HUES6 (cell line): ENCODE measurements at regions not wholly inside any gene's neighbourhood (a gene's known extent, or its start where the extent isn't known, plus 50 kb on each side); places are given as distances from the start of the nearest gene placed in this dataset.
"Not testable (repeated sequence)": the region's sequence is repeated elsewhere in the genome, so short reads cannot be mapped to it uniquely, and the experiment has no call there.

Experiments used
- H3K27ac ChIP-seq: 2 replicates; pipeline ENCODE4 v1.7.0; 2013; ENCODE audit warnings: low read depth, mild to moderate bottlenecking, low read length, inconsistent platforms
- H3K27me3 ChIP-seq: 2 replicates; pipeline ENCODE4 v1.6.1; 2013; ENCODE audit warnings: low read length; ENCODE audit not compliant: control insufficient read depth, insufficient read depth
- H3K36me3 ChIP-seq: 2 replicates; pipeline ENCODE4 v1.6.1; 2013; ENCODE audit warnings: low read length; ENCODE audit not compliant: control insufficient read depth, insufficient read depth
- H3K4me1 ChIP-seq: 2 replicates; pipeline ENCODE4 v1.6.1; 2013; ENCODE audit warnings: low read length; ENCODE audit not compliant: control insufficient read depth, insufficient read depth
- H3K4me3 ChIP-seq: 2 replicates; pipeline ENCODE4 v1.5.1; 2013; ENCODE audit warnings: low read depth, low read length
- H3K9ac ChIP-seq: one replicate; pipeline ENCODE4 v1.6.1; 2013; ENCODE audit warnings: mild to moderate bottlenecking, low read length
- H3K9me3 ChIP-seq: 2 replicates; pipeline ENCODE4 v1.6.1; 2013; ENCODE audit warnings: low read depth, low read length; ENCODE audit not compliant: control insufficient read depth, insufficient read depth

DNA sequence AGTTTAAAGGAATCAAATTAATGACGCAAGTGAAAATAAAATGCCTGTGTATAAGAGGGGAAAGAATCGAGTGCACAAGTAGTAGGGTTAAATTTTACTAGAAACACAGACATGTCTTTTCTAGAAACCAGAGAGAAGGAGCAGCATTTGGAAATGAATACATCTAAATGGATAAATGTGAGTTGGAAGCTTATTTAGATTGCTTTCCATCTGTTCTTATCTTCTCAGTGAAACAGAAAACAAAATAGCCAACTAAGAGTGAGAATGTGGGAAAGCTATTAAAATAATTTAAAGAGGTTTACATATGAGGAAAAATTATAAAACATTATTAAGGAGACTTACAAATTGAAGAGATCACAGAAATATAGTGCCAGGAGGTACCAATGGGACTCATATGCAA, 1818.9 kb upstream of the FLRT2 start:
- H3K9me3 ChIP-seq, result no peaks in the 10 kb centered on the region
- no peaks in the 10 kb centered on the region for H3K27me3 ChIP-seq
- no peaks in the 10 kb centered on the region for H3K36me3 ChIP-seq
- no peak overlapping the region for H3K9ac ChIP-seq
- H3K27ac ChIP-seq, result no peak overlapping the region
- no peak overlapping the region for H3K4me3 ChIP-seq
- H3K4me1 ChIP-seq, result peaks cover 6% of the 10 kb centered on the region; the same call in 1 of the 2 replicates

DNA sequence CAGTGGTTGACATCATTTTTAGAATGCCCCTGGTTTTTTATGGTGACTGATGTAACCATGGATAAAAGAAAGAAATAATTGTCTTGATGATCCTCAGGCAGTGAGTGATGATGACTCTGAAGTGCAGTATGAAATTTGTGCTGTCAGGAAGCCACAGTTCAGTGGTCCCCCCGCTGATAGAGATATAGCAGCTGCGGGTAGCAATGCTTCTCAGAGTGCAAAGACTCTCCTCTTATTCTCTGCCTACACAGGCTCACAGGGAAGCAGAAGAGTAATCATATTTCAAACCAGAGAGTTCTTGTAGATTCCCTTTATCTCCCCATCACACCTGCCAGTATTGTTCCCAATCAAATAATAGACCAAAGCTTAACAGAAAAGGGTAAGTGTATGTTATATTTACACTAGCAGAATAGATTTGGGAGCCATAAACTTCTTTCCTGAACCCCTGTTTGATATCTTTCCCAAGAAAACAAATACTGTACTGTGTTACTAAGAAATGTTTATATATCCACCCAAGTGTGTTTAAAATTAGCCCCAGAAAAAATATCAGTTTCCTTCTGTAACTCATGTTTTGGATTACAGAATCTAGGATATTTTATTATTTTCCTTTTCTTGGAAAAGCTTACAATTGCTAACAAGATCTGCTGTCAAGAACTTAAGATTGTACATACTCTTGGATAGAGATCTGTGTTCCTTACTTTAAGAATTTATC, 1817.4 kb upstream of the FLRT2 start:
- H3K4me1 ChIP-seq, result no peaks in the 10 kb centered on the region
- no peaks in the 10 kb centered on the region for H3K9me3 ChIP-seq
- no peak overlapping the region for H3K27ac ChIP-seq
- no peak overlapping the region for H3K4me3 ChIP-seq
- H3K27me3 ChIP-seq, result no peaks in the 10 kb centered on the region
- no peaks in the 10 kb centered on the region for H3K36me3 ChIP-seq
- H3K9ac ChIP-seq, result no peak overlapping the region

DNA sequence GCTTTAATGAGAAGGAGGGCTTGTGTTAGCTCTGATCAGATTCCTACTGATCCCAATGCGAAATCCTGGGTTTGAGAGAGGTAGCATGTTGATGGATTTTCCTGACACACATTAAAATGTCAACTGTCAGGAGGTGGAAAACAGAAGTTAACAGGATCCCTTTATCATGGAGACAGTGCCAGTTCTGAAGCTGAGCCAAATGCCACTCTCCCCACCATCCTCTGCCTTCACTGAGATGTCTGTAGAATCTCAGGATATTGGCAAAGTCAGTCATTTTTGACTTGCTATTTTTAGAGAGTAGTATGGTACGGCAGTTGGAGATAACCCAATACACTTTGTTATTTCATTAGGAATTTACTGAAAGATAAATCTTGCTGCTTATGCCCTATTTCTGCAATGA, 1816.2 kb upstream of the FLRT2 start:
- no peaks in the 10 kb centered on the region for H3K9me3 ChIP-seq
- H3K4me1 ChIP-seq, result no peaks in the 10 kb centered on the region
- H3K27ac ChIP-seq, result no peak overlapping the region
- no peak overlapping the region for H3K9ac ChIP-seq
- no peaks in the 10 kb centered on the region for H3K36me3 ChIP-seq
- H3K4me3 ChIP-seq, result no peak overlapping the region
- no peaks in the 10 kb centered on the region for H3K27me3 ChIP-seq

DNA sequence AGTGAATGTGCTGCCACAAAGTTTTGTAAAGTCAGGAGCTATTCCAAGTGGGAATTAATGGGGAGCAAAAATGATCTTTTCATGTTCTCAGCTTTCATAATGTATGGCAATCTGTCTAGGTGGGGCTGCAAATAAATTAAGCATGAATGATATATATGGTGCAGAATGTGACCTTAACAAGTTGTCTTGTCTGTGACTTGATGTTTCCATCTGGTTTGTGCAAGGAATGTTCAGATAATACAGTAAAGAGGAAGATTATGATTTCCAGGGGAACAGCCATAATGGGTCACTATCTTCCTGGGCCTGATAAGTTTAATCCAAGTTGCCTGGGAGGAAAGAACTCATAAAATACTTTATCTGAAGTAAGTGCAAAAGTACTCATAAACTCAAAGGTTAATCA, 1815.8 kb upstream of the FLRT2 start:
- no peaks in the 10 kb centered on the region for H3K36me3 ChIP-seq
- no peak overlapping the region for H3K27ac ChIP-seq
- no peak overlapping the region for H3K4me3 ChIP-seq
- no peaks in the 10 kb centered on the region for H3K4me1 ChIP-seq
- no peaks in the 10 kb centered on the region for H3K9me3 ChIP-seq
- no peak overlapping the region for H3K9ac ChIP-seq
- H3K27me3 ChIP-seq, result no peaks in the 10 kb centered on the region

DNA sequence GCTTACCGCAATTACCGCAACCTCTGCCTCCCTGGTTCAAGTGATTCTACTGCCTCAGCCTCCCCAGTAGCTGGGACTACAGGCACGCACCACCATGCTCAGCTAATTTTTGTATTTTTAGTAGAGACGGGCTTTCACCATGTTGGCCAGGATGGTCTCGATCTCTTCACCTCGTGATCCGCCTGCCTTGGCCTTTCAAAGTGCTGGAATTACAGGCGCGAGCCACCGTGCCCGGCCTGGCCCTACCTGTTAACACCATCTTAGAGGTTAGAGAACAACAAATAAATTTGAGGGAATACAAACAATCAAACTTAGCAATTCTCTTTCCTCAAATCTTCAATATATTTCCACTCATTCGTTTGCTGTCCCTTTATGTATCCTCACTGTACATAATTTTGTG, 1810.5 kb upstream of the FLRT2 start:
- not testable (repeated sequence) for H3K9ac ChIP-seq, H3K4me3 ChIP-seq, H3K27ac ChIP-seq, H3K9me3 ChIP-seq, H3K4me1 ChIP-seq, H3K27me3 ChIP-seq, H3K36me3 ChIP-seq

DNA sequence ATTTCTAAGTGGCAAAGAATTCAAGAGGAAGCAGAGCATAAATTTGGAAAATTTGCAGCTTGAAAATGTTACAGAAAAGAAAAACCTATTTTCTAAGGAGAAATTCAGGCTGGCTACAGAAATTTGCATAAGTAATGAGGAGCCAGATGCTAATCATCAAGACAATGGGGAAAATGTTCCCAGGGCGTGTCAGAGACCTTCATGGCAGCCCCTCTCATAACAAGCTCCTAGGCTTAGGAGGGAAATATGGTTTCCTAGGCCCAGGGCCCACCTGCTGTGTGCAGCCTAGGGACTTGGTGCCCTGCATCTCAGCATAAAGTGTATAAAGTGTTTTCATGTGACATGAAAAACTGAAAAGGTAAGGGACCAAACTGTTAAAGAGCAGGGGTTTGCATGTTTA, 1796.3 kb upstream of the FLRT2 start:
- Histone ChIP-seq H3K27ac (no peak overlapping the region), H3K4me3 (no peak overlapping the region), H3K36me3 (no peaks in the 10 kb centered on the region), H3K9me3 (peaks cover 20% of the 10 kb centered on the region), H3K9ac (no peak overlapping the region), H3K27me3 (no peaks in the 10 kb centered on the region), H3K4me1 (no peaks in the 10 kb centered on the region; the same call in 1 of the 2 replicates)

DNA sequence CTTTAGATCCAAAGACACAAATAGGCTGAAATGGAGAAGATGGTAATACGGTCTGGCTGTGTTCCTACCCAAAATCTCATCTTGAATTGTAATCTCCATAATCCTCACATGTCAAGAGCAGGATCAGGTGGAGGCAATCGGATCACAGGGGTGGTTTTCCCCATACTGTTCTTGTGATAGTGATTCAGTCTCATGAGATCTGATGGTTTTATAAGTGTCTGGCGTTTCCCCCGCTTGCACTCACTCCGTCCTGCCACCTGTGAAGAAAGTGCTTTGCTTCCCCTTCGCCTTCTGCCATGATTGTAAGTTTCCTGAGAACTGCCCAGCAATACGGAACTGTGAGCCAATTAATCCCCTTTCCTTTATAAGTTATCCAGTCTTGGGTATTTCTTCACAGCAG, 1795.5 kb upstream of the FLRT2 start:
- Histone ChIP-seq H3K36me3 (no peaks in the 10 kb centered on the region), H3K27me3 (no peaks in the 10 kb centered on the region), H3K27ac (no peak overlapping the region), H3K4me3 (no peak overlapping the region), H3K9me3 (peaks cover 13% of the 10 kb centered on the region), H3K9ac (no peak overlapping the region), H3K4me1 (no peaks in the 10 kb centered on the region; the same call in 1 of the 2 replicates)

DNA sequence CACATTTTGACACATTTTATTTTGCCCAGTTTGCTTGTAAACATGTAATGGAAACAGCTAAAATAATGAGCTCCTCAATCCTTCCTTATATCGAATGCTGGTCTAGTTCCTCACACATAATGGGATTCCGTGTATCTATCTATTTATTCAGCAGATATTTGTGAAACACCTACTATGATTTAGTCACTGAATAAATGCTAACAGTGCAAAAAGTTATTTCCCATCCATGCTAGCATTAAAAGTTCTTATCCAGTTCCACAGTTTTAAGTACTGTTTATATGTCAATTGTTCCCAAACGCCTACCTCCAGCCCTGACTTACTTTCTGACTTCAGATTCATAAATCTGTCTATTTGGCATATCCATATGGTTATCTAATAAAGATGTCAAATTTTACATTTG, 1788.7 kb upstream of the FLRT2 start:
- Histone ChIP-seq H3K9ac (no peak overlapping the region), H3K4me1 (no peaks in the 10 kb centered on the region), H3K4me3 (no peak overlapping the region), H3K9me3 (no peaks in the 10 kb centered on the region), H3K36me3 (no peaks in the 10 kb centered on the region), H3K27ac (no peak overlapping the region), H3K27me3 (no peaks in the 10 kb centered on the region)

DNA sequence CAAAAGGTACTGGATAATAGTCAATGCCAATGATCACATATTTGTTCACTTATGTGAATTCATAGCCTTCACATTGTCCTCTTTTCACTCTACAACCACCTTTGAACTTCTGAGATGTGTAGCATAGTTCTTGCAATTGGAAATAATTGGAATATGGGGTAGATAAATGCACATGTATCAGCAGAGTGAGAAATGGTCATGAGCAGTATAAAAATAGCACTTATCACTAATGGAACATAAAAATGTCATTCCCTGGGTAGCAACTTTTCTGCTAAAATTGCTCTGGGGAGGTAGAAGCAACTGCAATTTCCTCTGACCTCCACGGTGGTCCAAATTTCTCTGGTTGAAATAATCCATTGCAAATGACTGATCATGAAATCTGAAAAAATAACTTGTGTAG, 1785.7 kb upstream of the FLRT2 start:
- no peaks in the 10 kb centered on the region for H3K27me3 ChIP-seq
- H3K4me1 ChIP-seq, result no peaks in the 10 kb centered on the region
- no peaks in the 10 kb centered on the region for H3K36me3 ChIP-seq
- no peak overlapping the region for H3K9ac ChIP-seq
- no peaks in the 10 kb centered on the region for H3K9me3 ChIP-seq
- no peak overlapping the region for H3K27ac ChIP-seq
- no peak overlapping the region for H3K4me3 ChIP-seq

DNA sequence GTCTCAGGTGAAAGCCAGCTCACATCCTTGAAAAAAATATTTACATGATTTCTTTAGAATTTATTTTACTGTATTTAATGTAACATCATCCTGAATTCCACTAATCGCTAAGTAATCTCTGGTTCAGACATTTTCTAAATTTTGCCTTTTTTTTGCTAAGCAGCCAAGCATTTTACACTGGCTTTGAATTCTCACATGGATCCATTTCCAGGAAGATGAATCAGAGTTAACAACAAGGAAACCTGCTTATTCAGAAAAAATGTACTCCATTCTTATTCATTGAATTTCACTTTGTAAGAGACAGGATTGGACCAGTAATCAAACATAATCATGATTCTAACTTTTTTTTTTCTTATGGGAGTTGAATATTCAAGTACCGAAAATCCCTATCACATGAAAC, 1785.1 kb upstream of the FLRT2 start:
- H3K9me3 ChIP-seq, result no peaks in the 10 kb centered on the region
- H3K27ac ChIP-seq, result no peak overlapping the region
- no peaks in the 10 kb centered on the region for H3K36me3 ChIP-seq
- H3K4me1 ChIP-seq, result no peaks in the 10 kb centered on the region
- H3K9ac ChIP-seq, result no peak overlapping the region
- H3K4me3 ChIP-seq, result no peak overlapping the region
- H3K27me3 ChIP-seq, result no peaks in the 10 kb centered on the region

DNA sequence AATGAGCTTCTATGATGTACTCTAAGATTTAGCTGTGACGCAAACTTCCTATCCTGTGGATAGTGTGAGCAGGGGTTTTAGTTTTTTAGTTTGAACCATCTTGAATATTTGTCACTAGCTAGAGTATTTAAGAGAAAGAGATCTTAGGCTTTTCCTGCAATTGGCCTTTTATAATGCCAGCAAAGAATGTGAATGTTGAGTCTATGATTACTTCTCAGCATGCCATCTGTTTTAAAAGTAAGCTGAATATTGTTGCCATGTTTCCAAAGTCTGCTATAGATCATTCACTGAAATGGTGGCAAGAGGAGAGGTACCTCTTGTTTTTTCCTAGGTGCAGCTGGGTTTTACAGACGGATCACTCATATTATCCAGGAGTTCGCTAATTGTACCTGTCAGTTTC, 1783.6 kb upstream of the FLRT2 start:
- no peaks in the 10 kb centered on the region for H3K36me3 ChIP-seq
- no peaks in the 10 kb centered on the region for H3K4me1 ChIP-seq
- H3K4me3 ChIP-seq, result no peak overlapping the region
- H3K9me3 ChIP-seq, result no peaks in the 10 kb centered on the region
- no peak overlapping the region for H3K9ac ChIP-seq
- no peaks in the 10 kb centered on the region for H3K27me3 ChIP-seq
- no peak overlapping the region for H3K27ac ChIP-seq

DNA sequence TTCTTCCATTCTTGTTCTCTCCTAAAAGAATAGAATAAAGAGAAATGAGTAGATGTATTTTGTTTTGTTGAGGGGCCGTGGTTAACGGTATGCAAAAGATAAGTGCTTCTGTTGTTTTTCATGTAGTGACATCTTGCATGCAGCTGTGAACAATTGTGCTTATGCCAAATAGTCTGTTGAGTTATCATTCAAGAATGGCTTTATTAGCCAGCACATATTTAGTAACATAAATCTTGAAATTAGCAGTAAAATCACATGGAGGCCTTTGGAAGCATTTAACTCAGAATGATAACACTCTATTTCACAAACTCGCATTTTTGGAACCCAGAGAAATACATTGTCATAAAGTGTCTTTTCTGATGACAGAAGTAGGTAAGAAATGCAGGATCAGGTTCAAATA, 1772.0 kb upstream of the FLRT2 start:
- Histone ChIP-seq H3K9me3 (no peaks in the 10 kb centered on the region), H3K36me3 (no peaks in the 10 kb centered on the region), H3K9ac (no peak overlapping the region), H3K4me1 (no peaks in the 10 kb centered on the region), H3K4me3 (no peak overlapping the region), H3K27ac (no peak overlapping the region), H3K27me3 (no peaks in the 10 kb centered on the region)
